H1 (cell line): ENCODE measurements at regions not wholly inside any gene's neighbourhood (a gene's known extent, or its start where the extent isn't known, plus 50 kb on each side); places are given as distances from the start of the nearest gene placed in this dataset.

Experiments
- CTCF ChIA-PET: fragments of 300-600 bp; sonication (Branson Sonifier 250); formaldehyde crosslinking; loops from one replicate; lab custom pipeline; 2021; ENCODE audit not compliant: partially characterized antibody; lab: Charles Lee
- POLR2A ChIA-PET: fragments of 300-600 bp; sonication (Branson Sonifier 250); formaldehyde crosslinking; loops from one replicate; lab custom pipeline; 2021; ENCODE audit warnings: inconsistent platforms; ENCODE audit not compliant: partially characterized antibody; lab: Charles Lee
- DNase-seq, 2 experiments: peaks; one replicate each; pipeline versions ENCODE4 v3.0.0 to v3.0.0-alpha.2; 2010 to 2022; ENCODE audit warnings: low spot score in 2 of 2, low read depth in 1 of 2, mixed read lengths in 1 of 2
- FAIRE-seq: peaks from 2 replicates; lab custom pipeline; 2011; peaks lifted over from hg19 to GRCh38; lab: Jason Lieb, UNC
- H2AFZ ChIP-seq: 2 replicates; pipeline ENCODE4 v1.8.1; 2012; ENCODE audit warnings: low read length, inconsistent platforms
- H2AK5ac ChIP-seq: 2 replicates; pipeline ENCODE4 v1.6.1; 2013; ENCODE audit warnings: low read depth, low read length
- H2BK120ac ChIP-seq: replicated peaks from 2 replicates; pipeline ENCODE3; 2013; ENCODE audit warnings: low read depth, low read length, inconsistent platforms
- H2BK12ac ChIP-seq: 2 replicates; pipeline ENCODE4 v1.6.1; 2013; ENCODE audit warnings: low read depth, low read length
- H2BK15ac ChIP-seq: 2 replicates; pipeline ENCODE4 v1.6.1; 2013; ENCODE audit warnings: low read length
- H2BK20ac ChIP-seq: 2 replicates; pipeline ENCODE4 v1.6.1; 2013; ENCODE audit warnings: low read length
- H2BK5ac ChIP-seq: 2 replicates; pipeline ENCODE4 v1.6.1; 2013; ENCODE audit warnings: low read depth, low read length
- H3K14ac ChIP-seq: 2 replicates; pipeline ENCODE4 v1.6.1; 2013; ENCODE audit warnings: inconsistent platforms; ENCODE audit not compliant: insufficient read length
- H3K18ac ChIP-seq: 2 replicates; pipeline ENCODE4 v1.6.1; 2013; ENCODE audit warnings: low read length; ENCODE audit errors: extremely low read depth
- H3K23ac ChIP-seq: 2 replicates; pipeline ENCODE4 v1.6.1; 2013; ENCODE audit warnings: inconsistent platforms; ENCODE audit not compliant: insufficient read length
- H3K23me2 ChIP-seq: 2 replicates; pipeline ENCODE4 v1.6.1; 2013; ENCODE audit warnings: low read depth, low read length
- H3K27ac ChIP-seq: 2 replicates; pipeline ENCODE4 v1.6.1; 2011; ENCODE audit warnings: low read depth, low read length, inconsistent platforms
- H3K27me3 ChIP-seq, 4 experiments: replicated peaks in 1 of 4; 1 replicate in 1 of 4; 2 replicates in 3 of 4; pipeline versions ENCODE4 v1.6.1 to v1.8.1; 2011 to 2013; ENCODE audit warnings: low read length in 3 of 4, mild to moderate bottlenecking in 3 of 4, inconsistent platforms in 2 of 4, mixed read lengths in 2 of 4, moderate library complexity in 1 of 4; ENCODE audit not compliant: control insufficient read depth in 3 of 4, insufficient read depth in 3 of 4; ENCODE audit errors: extremely low read depth in 1 of 4
- H3K36me3 ChIP-seq, 4 experiments: 2 replicates each; pipeline versions ENCODE4 v1.6.1 to v1.8.1; 2011 to 2013; ENCODE audit warnings: mild to moderate bottlenecking in 4 of 4, low read length in 3 of 4, moderate library complexity in 2 of 4, control low read depth in 1 of 4, inconsistent platforms in 1 of 4; ENCODE audit not compliant: insufficient read depth in 4 of 4, control insufficient read depth in 2 of 4
- H3K4ac ChIP-seq: replicated peaks from 2 replicates; pipeline ENCODE3; 2013; ENCODE audit warnings: low read length, low read depth, mixed read lengths, inconsistent platforms; ENCODE audit not compliant: insufficient read length
- H3K4me1 ChIP-seq, 4 experiments: replicated peaks in 1 of 4; 1 replicate in 1 of 4; 2 replicates in 3 of 4; pipeline versions ENCODE4 v1.6.1 to v1.8.1; 2011 to 2013; ENCODE audit warnings: low read length in 3 of 4, inconsistent platforms in 2 of 4, mixed read lengths in 1 of 4; ENCODE audit not compliant: insufficient read depth in 4 of 4, control insufficient read depth in 3 of 4
- H3K4me2 ChIP-seq, 2 experiments: 2 replicates each; pipeline versions ENCODE4 v1.6.1 to v1.8.1; 2011 to 2013; ENCODE audit warnings: low read depth in 2 of 2, low read length in 2 of 2, control low read depth in 1 of 2, inconsistent platforms in 1 of 2, mild to moderate bottlenecking in 1 of 2; ENCODE audit not compliant: insufficient read depth in 1 of 2
- H3K4me3 ChIP-seq, 4 experiments: fragments of 200-600, 300-600 bp in 1 of 4; sonication (generic), shearing (Covaris generic), sonication (Bioruptor Twin) in 1 of 4; 2 replicates each; pipeline versions ENCODE4 v1.5.1 to v1.8.1; 2011 to 2016; ENCODE audit warnings: low read length in 4 of 4, low read depth in 3 of 4, control low read depth in 2 of 4, inconsistent platforms in 2 of 4, mild to moderate bottlenecking in 2 of 4, mixed read lengths in 1 of 4, moderate library complexity in 1 of 4; ENCODE audit not compliant: insufficient read depth in 2 of 4; ENCODE audit errors: extremely low read depth in 1 of 4
- H3K56ac ChIP-seq: replicated peaks from 2 replicates; pipeline ENCODE3; 2013; ENCODE audit warnings: low read depth, mild to moderate bottlenecking, mixed read lengths, low read length, inconsistent platforms; ENCODE audit not compliant: insufficient read length
- H3K79me1 ChIP-seq: 2 replicates; pipeline ENCODE4 v1.6.1; 2013; ENCODE audit warnings: low read depth, low read length, control low read depth
- H3K79me2 ChIP-seq, 2 experiments: 2 replicates each; pipeline versions ENCODE4 v1.6.1 to v1.8.1; 2012 to 2013; ENCODE audit warnings: low read length in 2 of 2, mild to moderate bottlenecking in 2 of 2, inconsistent platforms in 1 of 2; ENCODE audit not compliant: insufficient read depth in 2 of 2, control insufficient read depth in 1 of 2
- H3K9ac ChIP-seq, 4 experiments: replicated peaks in 1 of 4; 1 replicate in 1 of 4; 2 replicates in 3 of 4; pipeline versions ENCODE4 v1.6.1 to v1.8.1; 2011 to 2013; ENCODE audit warnings: low read depth in 3 of 4, low read length in 3 of 4, control low read depth in 2 of 4, mild to moderate bottlenecking in 2 of 4, moderate library complexity in 2 of 4, inconsistent platforms in 1 of 4; ENCODE audit errors: extremely low read depth in 1 of 4
- H3K9me3 ChIP-seq, 2 experiments: 2 replicates each; pipeline versions ENCODE4 v1.6.1 to v1.8.1; 2012 to 2013; ENCODE audit warnings: mild to moderate bottlenecking in 2 of 2, moderate library complexity in 2 of 2, control low read depth in 1 of 2, inconsistent platforms in 1 of 2, low read depth in 1 of 2, low read length in 1 of 2, mixed read lengths in 1 of 2; ENCODE audit not compliant: insufficient read depth in 2 of 2
- H4K20me1 ChIP-seq, 2 experiments: replicated peaks in 1 of 2; 2 replicates each; pipeline versions ENCODE3 to v1.8.1; 2011 to 2013; ENCODE audit warnings: inconsistent platforms in 2 of 2, low read length in 2 of 2, mild to moderate bottlenecking in 1 of 2; ENCODE audit not compliant: insufficient read depth in 2 of 2, control insufficient read depth in 1 of 2
- H4K5ac ChIP-seq: 2 replicates; pipeline ENCODE4 v1.6.1; 2013; ENCODE audit warnings: low read length, low read depth, mixed read lengths, inconsistent platforms; ENCODE audit not compliant: insufficient read length
- H4K8ac ChIP-seq: 2 replicates; pipeline ENCODE4 v1.8.0; 2013; ENCODE audit warnings: mild to moderate bottlenecking, moderate library complexity, low read length, inconsistent platforms; ENCODE audit not compliant: insufficient read depth; ENCODE audit errors: extremely low read depth
- H4K91ac ChIP-seq: replicated peaks from 2 replicates; pipeline ENCODE3; 2013; ENCODE audit warnings: low read length, mixed read lengths, inconsistent platforms; ENCODE audit not compliant: insufficient read length
- CHD1 ChIP-seq: IDR thresholded peaks from 2 replicates; pipeline ENCODE4 v1.6.1; 2012; ENCODE audit warnings: low read depth, low read length, improper control_type of control experiment
- NANOG ChIP-seq: IDR thresholded peaks from 2 replicates; pipeline ENCODE4 v1.6.1; 2011; ENCODE audit warnings: low read length, low read depth, mild to moderate bottlenecking, inconsistent platforms; ENCODE audit not compliant: insufficient read depth, poor library complexity, severe bottlenecking
- PHF8 ChIP-seq: fragments of 200-600 bp; sonication (generic); conservative IDR thresholded peaks from 2 replicates; pipeline ENCODE4 v1.7.1; 2012; ENCODE audit warnings: low read depth, mild to moderate bottlenecking, inconsistent platforms, low read length, moderate library complexity
- SP4 ChIP-seq: IDR thresholded peaks from 2 replicates; pipeline ENCODE4 v1.6.1; 2012; ENCODE audit warnings: low read length, inconsistent platforms
- WGBS, 2 experiments: shearing (Covaris generic) in 1 of 2; methylation state at CpG; one replicate each; pipeline versions ENCODE4 v1.1.6 to v1.1.7; 2013 to 2015; ENCODE audit warnings: low lambda C conversion rate in 2 of 2, mixed read lengths in 2 of 2, inconsistent platforms in 1 of 2, low coverage in 1 of 2, missing lambda C conversion rate in 1 of 2; ENCODE audit not compliant: insufficient replicate concordance in 2 of 2, insufficient coverage in 1 of 2, insufficient read length in 1 of 2; ENCODE audit errors: extremely low coverage in 1 of 2, missing lambda C conversion rate in 1 of 2; 5-methylcytosine and 5-hydroxymethylcytosine counted together
- TF ChIP-seq, protein P1 (sequence below): IDR thresholded peaks from 2 replicates; pipeline ENCODE4 v1.6.1; 2012; ENCODE audit warnings: low read length, inconsistent platforms
- TF ChIP-seq, protein P2 (sequence below): IDR thresholded peaks from 2 replicates; pipeline ENCODE4 v1.6.1; 2012; ENCODE audit warnings: inconsistent platforms
- TF ChIP-seq, protein P3 (sequence below): IDR thresholded peaks from 2 replicates; pipeline ENCODE4 v1.6.1; 2011; ENCODE audit warnings: low read depth, mild to moderate bottlenecking, low read length; ENCODE audit not compliant: insufficient read depth

DNA sequence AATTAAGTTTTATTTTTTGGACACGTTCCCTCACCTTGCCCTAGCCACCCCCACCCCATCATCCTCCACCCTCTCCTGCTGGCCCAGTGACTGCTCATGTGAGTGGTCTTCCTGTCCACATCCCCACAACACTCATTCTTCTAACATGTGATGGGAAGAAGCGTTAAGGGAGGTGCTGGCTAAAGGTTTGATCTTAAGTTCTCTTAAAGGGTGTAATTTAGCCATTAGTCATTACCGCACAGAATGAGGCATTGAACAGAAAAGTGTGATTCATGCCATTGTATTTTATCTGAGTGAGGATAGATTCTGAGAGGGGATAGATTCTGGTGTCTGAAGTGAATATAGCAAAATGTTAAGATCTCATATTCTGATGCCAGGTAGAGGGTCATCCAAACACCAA lies 272.9 kb upstream of the TPM1 start:
- Histone ChIP-seq H3K23me2 (no peaks in the 10 kb centered on the region), H3K27ac (no peak overlapping the region), H3K79me2 (no peaks in the 10 kb centered on the region), H4K91ac (no peak overlapping the region), H3K4me1 (no peaks in the 10 kb centered on the region), H2BK12ac (no peak overlapping the region), H4K5ac (no peak overlapping the region), H2BK120ac (no peak overlapping the region), H3K56ac (no peak overlapping the region), H3K4me2 (no peak overlapping the region), H3K14ac (no peak overlapping the region), H3K9ac (no peak overlapping the region), H3K23ac (no peak overlapping the region), H2BK5ac (no peak overlapping the region), H4K20me1 (no peaks in the 10 kb centered on the region), H3K4me3 (no peak overlapping the region), H3K4ac (no peak overlapping the region), H3K36me3 (peaks cover 0 to 6% (median 1%) of the 10 kb centered on the region in 4 experiments; a peak in 4 of 8 replicates), H2BK15ac (no peak overlapping the region), H4K8ac (no peak overlapping the region), H3K18ac (no peak overlapping the region), H3K9me3 (no peaks in the 10 kb centered on the region), H3K79me1 (no peaks in the 10 kb centered on the region), H3K27me3 (no peaks in the 10 kb centered on the region), H2BK20ac (no peak overlapping the region), H2AFZ (no peak overlapping the region), H2AK5ac (no peak overlapping the region)
- ChIA-PET CTCF (no interaction called here), POLR2A (interaction anchor here (1.2 kb wide), 1 partner anchor 288 kb away, joined by 3 read pairs; no protein-coding TSS in a partner anchor)
- DNase-seq, result no peak
- FAIRE-seq, result no peak
- 85% methylated on average over 3 of the region's 3 CpGs; no CpG with 5 or more reads in 1 of the 2 experiments for WGBS, 2 experiments
- TF ChIP-seq, protein P1, sequence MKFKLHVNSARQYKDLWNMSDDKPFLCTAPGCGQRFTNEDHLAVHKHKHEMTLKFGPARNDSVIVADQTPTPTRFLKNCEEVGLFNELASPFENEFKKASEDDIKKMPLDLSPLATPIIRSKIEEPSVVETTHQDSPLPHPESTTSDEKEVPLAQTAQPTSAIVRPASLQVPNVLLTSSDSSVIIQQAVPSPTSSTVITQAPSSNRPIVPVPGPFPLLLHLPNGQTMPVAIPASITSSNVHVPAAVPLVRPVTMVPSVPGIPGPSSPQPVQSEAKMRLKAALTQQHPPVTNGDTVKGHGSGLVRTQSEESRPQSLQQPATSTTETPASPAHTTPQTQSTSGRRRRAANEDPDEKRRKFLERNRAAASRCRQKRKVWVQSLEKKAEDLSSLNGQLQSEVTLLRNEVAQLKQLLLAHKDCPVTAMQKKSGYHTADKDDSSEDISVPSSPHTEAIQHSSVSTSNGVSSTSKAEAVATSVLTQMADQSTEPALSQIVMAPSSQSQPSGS, result no peak
- TF ChIP-seq, protein P2, sequence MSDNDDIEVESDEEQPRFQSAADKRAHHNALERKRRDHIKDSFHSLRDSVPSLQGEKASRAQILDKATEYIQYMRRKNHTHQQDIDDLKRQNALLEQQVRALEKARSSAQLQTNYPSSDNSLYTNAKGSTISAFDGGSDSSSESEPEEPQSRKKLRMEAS, result no peak
- TF ChIP-seq CHD1, result no peak
- no peak for TF ChIP-seq PHF8
- TF ChIP-seq, protein P3, sequence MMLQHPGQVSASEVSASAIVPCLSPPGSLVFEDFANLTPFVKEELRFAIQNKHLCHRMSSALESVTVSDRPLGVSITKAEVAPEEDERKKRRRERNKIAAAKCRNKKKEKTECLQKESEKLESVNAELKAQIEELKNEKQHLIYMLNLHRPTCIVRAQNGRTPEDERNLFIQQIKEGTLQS, result no peak
- no peak for TF ChIP-seq NANOG
- TF ChIP-seq SP4, result no peak
